Limb (tissue), 2 donors: ENCODE measurements at regions not wholly inside any gene's neighbourhood (a gene's known extent, or its start where the extent isn't known, plus 50 kb on each side); places are given as distances from the start of the nearest gene placed in this dataset.

Experiments
- DNase-seq, 2 donors: peaks; one replicate each; pipeline ENCODE4 v3.0.0-alpha.2; 2016; ENCODE audit errors: extremely low spot score in 2 of 2

DNA sequence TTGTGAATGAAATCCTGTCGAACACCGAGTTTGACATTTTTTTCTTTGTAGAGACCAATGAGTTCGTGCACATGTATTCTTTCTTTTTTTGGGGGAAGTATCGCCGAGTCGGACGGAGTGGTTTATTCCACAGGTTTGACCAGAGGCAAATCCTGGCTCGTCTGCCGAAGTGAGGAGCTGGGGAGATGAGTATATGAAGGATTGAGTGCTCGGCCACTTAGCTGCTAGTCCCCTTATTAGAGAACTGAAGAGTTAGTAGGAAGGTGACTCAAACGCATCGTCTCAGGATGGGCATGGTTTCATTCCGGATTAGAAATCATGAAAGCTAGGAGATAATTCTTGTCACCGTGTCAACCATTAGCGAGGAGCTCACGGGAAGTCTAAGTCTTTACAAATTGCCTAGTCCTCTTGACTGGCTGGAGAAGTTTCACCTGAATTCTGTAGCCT, 154.7 kb upstream of the GOLIM4 start:
- DNase-seq: peak; percentile 2 to 36

DNA sequence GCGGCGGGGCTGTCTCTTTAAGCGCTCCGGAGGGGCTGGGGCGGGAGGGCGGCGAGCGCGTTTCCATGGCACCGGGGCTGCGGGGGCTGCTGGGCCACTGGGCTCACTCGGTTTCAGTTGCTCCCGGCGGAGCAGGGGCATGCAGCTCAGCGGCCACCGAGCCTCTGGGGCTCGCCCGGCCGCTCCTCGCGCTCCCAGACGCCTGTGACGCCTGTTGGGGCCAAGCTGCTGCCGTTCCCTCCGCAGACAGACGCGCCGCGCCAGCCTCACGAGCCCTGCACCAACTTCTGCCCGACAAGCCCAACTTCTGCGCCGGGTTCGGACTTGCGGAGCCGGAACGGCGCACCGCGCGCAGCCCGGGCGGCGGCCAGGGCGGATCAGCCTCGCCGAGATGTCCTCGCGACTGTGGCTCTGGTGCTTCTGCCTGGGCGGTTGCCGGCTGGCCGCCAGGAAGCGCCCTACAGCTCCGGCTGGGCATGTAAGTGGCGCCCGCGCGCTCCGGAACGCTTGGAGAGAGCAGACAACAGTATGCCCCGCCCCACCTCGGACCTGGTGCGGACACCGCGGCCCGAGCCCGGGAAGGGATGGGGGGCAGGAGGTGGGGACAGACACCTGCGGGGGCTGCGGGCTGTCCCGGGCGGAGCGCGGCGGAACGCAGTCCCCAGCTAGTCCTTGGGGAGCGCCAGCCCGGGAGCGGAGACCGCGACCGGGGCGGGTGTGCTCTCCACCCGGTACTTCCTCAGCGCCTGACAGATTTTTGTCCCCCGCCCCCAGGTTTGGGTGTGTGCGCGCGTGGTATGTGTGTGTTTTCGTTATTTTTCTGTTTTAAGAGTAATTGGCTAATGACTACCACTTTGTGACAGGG, 154.1 kb upstream of the GOLIM4 start:
- peak; percentile 47 to 85 for DNase-seq

DNA sequence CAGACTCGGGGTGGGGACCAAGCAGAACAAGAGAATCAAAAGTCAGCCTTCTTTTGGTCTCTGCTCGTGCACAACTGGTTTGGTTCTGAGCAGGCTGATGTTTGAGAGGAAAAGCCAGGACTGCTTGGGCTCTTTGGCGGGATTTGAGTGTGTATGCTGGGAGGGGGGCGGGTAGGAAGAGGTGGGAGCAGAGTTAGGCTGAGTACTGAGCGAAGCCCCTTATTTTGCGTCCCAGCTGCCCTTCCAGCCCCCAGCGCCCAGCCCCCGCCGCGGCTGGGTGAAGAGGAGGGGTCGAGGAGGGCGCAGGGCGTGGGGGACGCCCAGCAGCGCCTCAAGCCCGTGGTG, 153.5 kb upstream of the GOLIM4 start:
- peak in 1 of 2 donors; percentile 19 for DNase-seq

DNA sequence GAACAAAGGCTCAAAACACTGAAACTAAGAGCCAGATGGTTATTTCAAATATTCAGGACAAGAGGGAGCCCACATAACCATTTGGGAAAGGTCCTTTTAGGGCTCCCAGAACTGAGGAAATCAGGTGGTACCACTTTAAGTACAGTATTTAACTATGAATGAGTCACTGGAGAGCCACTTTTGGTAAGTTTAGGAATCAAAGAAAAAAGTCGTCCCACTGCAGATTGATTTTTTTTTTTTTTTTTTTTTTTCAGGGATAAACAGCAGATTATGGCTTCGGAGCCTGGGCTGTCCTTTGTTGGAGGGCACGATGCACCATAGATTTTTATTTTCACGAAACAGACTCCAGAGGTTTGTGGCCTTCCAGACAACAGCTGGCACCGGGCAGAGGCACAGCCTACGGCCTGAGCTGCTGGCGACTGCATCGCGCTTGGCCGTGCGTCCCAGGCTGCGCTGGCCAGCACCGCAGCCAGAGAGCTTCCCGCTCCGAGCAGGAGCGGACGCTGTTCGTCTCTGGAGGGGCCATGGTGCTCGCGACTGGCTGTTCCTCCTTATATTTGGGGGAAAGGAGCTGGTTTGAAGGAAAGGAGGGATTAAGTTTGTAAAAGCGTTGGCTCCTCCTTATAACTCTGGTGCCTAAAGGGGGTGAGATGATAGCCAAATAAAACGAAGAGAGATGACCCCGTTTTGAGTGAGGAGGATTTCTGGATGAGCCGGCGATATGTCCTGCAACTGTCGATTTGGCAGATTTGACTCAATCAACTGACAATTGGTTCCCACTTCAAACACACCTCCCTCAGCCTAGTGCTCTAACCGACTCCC, 152.9 kb upstream of the GOLIM4 start:
- peak; percentile 21 to 53 for DNase-seq

DNA sequence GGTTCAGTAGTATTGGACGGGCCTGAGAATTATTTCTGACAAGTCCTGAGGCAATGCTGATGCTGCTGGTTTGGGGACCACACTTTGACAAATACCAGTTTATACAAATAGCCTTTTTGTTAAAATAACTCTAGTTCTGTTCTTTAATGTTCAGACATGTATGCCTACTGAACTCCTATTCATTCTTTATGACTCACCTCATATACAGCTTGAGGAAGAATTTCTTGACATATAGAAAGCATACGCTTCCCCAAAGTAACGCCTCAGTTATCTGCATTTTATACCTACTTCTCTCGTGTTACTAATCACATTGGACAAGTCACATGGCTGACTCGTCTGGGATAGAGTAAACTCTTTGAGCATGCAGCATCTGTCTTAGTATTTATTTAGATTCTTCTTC, 145.4 kb upstream of the GOLIM4 start:
- no peak for DNase-seq

DNA sequence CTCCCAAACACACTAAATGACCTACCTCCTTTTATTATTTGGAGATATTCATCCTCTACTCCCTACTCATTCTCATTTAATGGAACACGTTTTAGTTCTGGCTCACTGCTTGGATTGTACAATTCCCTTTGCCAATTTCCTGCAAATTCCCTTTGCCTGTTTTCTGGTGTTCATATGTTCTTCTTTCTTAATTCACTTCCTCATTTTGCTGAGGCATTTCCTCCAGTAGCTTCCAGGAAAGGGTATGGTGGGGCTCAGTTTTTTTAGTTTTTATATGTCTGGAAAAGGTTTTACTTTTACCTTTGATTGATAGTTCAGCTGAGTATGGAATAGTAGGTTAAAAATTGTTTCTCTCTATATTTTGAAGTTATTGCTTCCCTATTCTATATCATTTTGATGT, 143.6 kb upstream of the GOLIM4 start:
- no peak for DNase-seq

DNA sequence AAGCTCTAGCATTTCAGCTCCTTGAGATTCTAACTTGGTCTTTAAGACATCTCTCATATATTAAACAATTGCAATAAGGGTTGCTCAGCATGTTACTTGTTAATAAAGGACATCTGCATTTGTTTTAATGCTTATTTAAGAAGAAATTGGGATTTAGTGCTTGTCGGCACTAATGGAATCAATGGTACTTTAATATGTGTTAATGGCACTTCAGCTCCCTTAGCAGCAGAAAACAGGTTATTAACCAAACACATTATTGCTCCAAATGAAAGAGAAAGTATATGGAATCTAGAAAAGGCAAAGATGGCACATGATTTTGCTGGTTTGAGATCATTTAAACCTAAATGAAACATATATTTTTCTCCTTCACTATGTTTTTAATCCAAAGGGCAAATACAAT, 137.3 kb upstream of the GOLIM4 start:
- DNase-seq: no peak

DNA sequence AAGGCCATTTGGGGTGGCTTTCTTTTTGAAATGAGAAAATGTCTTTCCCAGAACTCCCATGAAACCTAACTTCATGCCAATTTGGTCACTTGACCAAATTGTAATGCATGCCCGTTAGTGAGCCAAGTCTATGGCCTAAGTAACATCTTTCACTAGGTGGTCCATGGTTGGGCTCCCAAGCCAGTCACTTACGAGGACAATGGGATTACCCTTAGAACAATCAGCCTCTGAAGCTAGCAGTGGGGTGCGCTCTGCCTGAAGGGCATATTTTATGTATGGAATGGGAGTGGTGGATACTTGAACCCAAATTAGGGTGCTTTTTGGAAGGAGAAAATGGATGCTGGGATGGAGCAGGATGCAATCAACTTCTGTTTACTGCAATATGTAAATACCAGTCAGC, 127.4 kb upstream of the GOLIM4 start:
- no peak for DNase-seq

DNA sequence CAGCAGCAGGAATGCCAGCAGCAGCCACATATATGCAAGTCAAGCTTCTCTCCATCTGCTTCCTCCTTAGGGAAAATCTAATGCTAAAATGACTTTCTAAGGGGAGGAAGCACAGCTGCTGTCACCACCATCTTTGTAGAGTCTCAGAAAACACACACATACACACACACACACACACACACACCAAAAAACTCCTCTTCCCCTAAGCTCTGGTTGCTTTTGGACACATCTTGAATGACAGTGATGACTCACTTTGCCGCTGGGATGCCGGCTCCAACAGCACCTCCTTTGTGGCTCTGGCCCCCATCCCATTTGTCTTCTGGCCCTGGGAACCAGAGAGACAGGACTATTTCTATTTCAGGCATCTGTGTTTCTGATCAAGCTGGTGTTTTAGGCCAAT, 124.8 kb upstream of the GOLIM4 start:
- no peak for DNase-seq

DNA sequence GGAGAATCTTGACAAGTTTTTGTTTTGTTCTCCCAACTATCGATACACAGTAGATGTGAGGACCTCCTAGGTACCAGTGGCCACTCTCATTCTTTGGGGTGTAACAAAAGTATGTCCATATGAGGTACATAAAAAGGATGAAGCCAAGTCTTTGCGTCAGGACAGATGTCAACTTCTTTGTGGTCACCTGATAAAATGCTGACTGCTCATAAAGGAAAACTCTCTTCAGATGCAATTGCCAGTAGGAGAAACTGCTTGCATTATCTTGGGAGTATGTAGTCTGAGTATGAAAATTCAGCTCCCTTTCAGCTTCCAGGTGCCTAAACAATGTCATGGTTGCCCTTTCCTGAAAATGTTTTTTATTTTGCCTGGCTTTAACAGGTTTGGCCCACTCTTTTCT, 123.8 kb upstream of the GOLIM4 start:
- DNase-seq: no peak

DNA sequence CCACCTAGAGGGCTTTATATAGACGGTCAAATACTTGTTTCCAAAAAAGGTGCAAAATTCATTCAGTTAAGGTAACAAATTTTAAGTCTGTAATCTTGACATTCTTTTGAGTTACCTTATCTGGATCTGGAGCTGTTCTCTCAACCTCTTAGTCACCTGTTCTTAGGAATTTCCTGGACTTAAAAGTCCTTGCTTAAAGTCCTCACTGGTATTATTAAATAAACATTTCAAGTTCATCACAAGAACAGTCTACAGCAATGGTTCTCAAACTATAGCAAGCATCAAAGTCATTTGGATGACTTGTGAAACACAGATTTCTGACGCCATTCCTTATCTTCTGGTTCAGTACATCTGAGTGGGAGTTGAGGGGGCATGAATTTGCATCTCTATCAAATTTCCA, 122.9 kb upstream of the GOLIM4 start:
- no peak for DNase-seq

DNA sequence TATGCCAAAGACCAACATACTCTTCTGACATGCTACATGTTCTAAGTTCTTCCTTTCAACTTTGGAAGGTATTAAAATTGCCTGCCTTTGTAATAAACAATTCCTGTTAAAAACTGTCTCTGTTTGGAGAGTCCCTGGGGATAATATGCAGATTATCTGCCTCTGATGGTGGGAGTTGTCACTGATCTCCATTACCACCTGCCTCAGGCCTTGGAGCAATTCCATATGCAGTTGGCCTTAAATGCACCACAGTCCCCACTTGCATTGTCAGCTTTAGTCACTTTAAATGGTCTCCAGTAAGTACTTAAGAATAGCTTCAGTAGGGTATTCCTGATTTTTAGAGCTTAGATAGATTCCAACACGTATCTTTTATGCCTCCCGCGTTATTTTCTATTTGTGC, 121.1 kb upstream of the GOLIM4 start:
- no peak for DNase-seq

DNA sequence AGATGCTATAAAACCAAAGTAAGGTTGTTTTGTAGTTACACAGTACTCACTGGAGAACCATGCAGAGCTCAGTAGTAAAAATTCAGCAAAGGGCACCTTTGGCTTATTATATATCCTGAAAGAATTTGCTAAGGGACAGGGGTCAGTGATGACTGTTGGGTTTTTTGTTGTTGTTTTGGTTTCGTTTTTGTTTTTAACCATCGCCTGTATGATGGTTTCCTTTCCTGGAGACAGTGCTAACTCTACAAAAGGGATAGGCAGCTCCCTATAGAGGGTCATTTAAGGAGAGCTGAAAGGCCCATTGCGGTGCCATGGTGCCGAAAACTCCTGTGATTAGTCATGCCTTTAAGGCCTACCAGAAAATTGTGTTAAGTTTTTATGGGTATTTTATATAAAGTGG, 118.2 kb upstream of the GOLIM4 start:
- no peak for DNase-seq

DNA sequence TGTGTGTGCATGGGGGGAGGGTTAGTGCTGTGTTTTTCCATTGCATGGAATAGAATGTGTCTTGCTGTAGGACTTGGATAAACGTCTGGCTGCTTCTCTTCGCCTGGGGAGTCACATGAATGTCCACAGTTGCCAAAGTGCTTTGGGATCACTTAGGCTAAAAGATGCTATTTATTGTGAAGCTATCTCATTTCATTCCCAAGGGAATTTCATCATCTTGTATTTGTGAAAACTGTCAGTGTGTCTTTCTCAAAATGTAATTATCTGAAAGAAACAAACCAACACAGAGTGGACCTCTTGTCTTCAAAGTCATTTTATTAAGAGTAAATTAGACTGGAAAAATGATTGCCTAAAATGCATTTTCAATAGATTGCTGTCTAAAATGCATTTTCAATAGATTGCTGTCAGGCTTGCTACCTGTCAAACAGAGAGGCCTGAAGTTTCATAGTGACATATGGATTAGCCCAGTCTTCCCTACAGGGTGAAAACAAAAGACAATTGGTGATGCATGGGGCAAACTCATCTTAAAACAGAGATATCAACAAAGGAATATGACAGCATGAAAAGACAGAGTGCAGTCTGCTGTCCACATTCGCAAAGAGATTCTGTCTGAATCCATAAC, 117.1 kb upstream of the GOLIM4 start:
- DNase-seq: no peak

DNA sequence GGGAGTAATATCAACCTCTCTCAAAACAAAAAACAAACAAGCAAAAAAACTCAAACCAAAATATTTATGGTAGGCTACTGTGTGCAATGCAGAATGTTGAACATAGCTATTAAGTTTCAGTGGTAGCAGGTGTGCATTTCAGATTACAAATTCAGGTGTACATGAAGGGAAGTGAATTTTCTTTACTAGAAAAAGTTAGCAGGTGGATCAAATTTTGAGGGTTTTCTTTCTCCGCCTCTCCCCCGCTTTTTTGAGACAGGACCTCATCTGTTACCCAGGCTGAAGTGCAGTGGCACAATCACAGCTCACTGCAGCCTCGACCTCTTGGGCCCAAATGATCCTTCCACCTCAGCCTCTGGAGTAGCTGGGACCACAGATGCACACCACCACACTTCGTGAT, 109.7 kb upstream of the GOLIM4 start:
- DNase-seq: no peak

DNA sequence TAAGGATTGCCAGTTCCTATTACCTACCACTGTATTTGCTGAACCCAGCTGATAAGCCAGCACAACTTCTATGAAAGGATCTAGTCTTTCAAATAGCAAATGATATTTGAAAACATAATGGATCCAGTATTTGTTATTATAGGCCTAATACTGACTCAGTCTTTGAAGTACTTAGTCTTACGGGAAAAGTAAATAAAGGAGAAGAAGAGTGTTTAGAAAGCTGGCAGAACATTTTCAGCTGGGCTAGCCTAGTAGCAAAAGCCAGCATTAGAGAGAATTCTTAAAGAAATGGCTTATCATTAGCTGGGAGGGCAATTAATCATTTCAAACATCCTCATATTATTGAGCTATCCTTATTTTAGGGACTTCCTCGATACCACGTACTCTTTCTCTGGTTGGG, 101.4 kb upstream of the GOLIM4 start:
- DNase-seq: no peak

DNA sequence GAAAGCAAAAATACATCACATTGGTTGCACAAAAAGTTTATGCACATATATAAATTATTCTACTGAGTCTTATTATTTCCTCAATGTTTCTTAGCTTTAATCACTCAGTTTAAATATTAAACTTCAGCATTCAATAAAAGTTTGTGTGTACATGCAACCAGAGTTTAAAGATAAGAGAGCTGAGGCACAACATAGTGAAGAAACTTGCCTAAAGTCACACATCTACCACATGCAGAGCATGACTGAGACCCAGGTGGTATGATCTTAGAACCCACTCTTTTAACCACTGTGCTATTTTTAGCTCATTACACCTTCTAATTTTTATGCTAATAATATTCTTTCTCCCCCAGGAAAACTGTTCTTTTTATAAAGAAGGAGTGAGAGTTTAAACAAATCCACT, 96.1 kb upstream of the GOLIM4 start:
- no peak for DNase-seq

DNA sequence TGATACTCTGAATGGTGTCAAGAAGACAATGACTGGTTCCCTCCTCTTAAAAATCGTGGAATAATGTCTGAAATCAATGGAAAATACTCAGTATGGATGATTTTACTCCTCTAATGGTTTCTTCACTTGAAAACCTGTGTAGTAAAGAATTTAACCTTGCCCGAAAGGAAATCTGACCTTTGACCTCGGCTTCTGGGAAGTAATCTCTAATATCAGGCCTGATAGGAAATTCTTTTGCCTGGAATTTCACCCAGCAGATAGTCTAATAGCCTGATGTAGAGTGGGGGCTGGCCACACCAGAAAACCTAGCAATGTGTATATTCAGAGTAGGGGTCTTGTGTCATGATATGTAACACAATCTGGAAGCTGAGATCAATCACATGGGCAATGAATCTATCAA, 91.5 kb upstream of the GOLIM4 start:
- DNase-seq: no peak

DNA sequence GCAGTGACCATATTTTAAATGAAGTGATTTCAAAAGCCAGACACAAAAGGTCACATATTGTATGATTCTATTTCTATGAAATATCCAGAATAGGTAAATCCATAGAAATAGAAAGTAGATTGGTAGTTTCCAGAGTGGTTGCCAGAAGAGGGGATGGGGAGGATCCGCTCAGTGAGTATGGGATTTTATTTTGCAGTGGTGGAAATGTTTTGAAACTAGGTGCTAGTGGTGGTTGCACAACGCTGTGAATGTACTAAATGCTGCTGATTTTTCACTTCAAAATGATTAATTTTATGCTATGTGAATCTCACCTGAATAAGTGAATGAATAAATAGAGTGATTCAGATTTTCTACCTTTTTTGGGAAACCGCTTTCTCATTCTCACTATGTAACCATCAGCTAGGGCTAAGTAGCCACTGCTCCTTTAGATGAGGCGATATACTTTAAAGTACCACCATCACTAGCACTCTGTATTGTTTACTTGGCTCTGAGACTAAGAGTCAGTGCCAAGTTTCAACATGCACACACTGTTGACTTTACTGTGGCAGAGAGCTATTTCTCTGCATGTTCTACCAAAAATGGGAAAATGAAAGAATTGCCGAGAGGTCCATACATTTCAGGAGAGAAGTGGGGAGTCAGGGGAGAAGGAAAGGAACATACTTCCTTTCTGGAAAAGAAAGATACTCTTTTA, 90.7 kb upstream of the GOLIM4 start:
- no peak for DNase-seq

DNA sequence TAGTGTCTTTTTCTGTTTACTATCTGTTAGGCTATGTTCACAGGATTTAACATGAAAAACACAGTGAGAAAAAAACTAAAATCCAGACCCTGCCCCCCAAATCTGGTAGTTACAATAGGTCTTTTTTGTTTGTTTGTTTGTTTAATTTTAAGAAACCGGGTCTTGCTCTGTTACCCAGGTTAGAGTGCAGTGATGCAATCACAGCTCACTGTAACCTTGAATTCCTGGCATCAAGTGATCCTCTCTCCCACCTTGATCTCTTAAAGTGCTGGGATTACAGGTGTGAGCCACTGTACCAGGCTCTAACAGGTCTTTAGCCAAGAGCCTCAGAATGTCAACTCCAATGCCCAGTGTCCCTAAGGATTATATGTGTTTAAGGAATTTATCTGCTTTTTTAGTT, 88.0 kb upstream of the GOLIM4 start:
- no peak for DNase-seq

DNA sequence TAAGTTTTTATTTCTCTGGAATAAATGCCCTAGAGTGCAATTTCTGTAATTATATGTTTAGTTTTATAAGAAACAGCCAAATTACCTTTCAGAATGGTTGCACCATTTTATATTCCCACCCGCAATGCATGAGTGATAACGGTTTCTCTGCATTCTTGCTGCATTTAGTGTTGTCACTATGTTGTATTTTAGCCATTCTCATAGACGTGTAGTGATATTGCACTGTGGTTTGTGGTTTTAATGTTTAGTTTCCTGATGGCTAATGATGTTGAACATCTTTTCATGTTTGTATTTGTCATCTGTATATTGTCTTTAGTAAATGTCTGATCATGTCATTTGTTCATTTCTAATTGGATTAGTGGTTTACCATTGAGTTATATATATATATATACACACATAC, 73.0 kb upstream of the GOLIM4 start:
- no peak for DNase-seq
